ENCODE measurements at regions not wholly inside any gene's neighbourhood (a gene's known extent, or its start where the extent isn't known, plus 50 kb on each side); places are given as distances from the start of the nearest gene placed in this dataset.

DNA sequence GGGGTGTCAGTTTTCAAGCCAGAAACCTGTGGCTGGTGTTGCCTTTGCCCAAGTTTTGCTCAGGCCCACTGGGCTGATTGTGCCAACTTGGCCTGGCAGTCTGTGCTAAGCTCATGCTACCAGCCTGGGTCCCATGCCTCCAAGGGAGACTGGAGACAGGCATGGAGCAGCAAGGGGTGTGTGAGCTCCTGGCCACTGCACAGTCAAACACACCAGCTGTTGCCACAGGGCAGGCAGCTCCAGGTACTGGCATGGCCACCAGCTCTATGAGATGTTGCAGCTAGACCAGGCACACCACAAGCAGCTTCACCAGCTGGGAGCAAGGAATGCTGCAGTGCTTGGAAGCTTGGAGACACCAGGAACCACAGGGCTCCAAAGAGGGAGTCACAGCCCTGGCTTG lies 638.8 kb downstream of the PLOD2 start:
- Mint-ChIP-seq H3K4me1 (ENCODE audit: low read depth) (no peaks in the 10 kb centered on the region), H3K27ac (no peak overlapping the region), H3K36me3 (ENCODE audit: low read depth) (no peaks in the 10 kb centered on the region), H3K9me3 (no peaks in the 10 kb centered on the region), H3K4me3 (no peak overlapping the region), H3K27me3 (ENCODE audit: insufficient read depth) (no peaks in the 10 kb centered on the region)
- intact Hi-C loops (cut with micrococcal nuclease) = no loop called here
- DNase-seq (ENCODE audit: low spot score) = no peak

DNA sequence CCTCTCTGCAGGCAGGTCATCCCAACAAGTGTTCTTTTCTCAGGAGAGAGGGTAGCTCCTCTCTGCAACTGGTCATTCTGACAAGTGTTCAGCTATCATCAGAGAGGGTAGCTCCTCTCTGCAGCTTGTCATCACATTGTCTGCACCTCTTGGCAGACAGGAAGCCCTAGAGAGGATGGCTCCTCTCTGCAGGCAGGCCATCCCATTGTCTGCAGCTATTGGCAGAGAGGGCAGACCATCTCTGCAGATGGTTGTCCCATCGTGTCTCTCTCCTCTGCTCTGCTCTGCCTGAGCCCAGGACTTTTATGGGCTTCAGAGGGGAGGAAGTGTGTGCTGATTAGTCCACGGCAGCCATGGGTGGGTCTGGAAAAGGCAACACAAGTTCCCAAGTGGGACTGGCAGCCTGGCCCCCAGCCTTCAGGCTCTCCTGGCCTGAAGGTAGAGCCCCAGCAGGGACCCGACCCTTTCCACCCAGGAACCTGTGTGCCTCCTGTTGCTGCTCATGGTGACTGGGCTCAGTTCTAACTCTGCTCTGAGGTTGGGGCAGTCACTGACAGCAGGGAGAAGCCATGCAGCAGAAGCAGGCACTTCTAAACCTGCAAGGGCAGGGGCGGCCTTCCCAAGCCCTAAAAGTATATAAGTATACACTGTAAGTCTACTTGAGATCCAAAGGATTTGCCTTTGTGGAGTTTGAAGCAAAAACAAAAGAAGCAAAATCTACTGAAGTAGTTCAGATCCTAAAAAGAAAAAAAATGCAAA lies 637.9 kb downstream of the PLOD2 start:
- H3K36me3 Mint-ChIP-seq (ENCODE audit: low read depth) = no peaks in the 10 kb centered on the region
- H3K4me3 Mint-ChIP-seq = no peak overlapping the region
- DNase-seq (ENCODE audit: low spot score) = no peak
- no peak overlapping the region for H3K27ac Mint-ChIP-seq
- H3K27me3 Mint-ChIP-seq (ENCODE audit: insufficient read depth) = no peaks in the 10 kb centered on the region
- H3K4me1 Mint-ChIP-seq (ENCODE audit: low read depth) = no peaks in the 10 kb centered on the region
- H3K9me3 Mint-ChIP-seq = no peaks in the 10 kb centered on the region
- intact Hi-C loops (cut with micrococcal nuclease) = no loop called here

DNA sequence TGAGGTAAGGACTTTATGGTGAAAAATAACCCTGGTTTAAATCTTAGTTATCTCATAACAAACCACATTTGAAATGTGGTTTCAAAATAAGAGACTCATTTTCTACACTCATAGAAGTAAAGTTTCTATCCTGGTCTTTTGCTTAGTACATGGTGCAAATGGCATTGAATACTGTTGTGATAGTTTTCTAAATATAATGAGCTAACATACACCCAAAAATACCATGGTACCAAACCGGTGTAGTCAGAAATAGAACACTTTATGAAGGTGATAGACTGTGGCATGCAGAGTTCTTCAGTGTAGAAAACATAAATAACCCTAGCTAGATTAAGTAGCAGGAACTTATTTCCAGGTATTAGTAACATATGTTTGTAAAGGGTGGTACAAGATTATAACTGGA lies 629.4 kb downstream of the PLOD2 start:
- intact Hi-C loops (cut with micrococcal nuclease) = no loop called here

DNA sequence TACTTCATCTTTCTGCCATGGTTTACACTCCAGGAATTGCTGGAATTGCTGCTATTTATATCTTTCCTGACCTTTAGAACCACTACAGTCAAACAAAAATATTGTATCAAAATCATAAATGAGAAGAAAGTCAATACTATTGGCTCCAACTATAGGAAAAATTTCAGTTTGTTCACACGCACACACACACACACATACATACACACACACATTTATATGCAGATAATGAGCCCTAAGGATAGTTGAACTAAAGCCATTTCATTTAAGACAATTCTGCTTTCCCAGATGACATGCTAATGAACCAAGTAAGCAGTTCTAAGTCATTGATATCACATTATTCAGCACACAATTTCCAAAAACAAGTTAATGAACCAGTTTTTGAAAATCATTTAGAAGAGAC lies 627.3 kb downstream of the PLOD2 start:
- H3K27me3 Mint-ChIP-seq (ENCODE audit: insufficient read depth) = no peaks in the 10 kb centered on the region
- intact Hi-C loops (cut with micrococcal nuclease) = no loop called here
- H3K27ac Mint-ChIP-seq = no peak overlapping the region
- H3K4me1 Mint-ChIP-seq (ENCODE audit: low read depth) = no peaks in the 10 kb centered on the region
- no peaks in the 10 kb centered on the region for H3K9me3 Mint-ChIP-seq
- no peak overlapping the region for H3K4me3 Mint-ChIP-seq
- H3K36me3 Mint-ChIP-seq (ENCODE audit: low read depth) = no peaks in the 10 kb centered on the region
- no peak for DNase-seq (ENCODE audit: low spot score)

More for the DNA sequence above, 629.4 kb downstream of the PLOD2 start:
- H3K27ac Mint-ChIP-seq = no peak overlapping the region
- no peaks in the 10 kb centered on the region for H3K27me3 Mint-ChIP-seq (ENCODE audit: insufficient read depth)
- no peak overlapping the region for H3K4me3 Mint-ChIP-seq
- H3K36me3 Mint-ChIP-seq (ENCODE audit: low read depth) = no peaks in the 10 kb centered on the region
- no peaks in the 10 kb centered on the region for H3K9me3 Mint-ChIP-seq
- DNase-seq (ENCODE audit: low spot score) = no peak
- H3K4me1 Mint-ChIP-seq (ENCODE audit: low read depth) = no peaks in the 10 kb centered on the region

DNA sequence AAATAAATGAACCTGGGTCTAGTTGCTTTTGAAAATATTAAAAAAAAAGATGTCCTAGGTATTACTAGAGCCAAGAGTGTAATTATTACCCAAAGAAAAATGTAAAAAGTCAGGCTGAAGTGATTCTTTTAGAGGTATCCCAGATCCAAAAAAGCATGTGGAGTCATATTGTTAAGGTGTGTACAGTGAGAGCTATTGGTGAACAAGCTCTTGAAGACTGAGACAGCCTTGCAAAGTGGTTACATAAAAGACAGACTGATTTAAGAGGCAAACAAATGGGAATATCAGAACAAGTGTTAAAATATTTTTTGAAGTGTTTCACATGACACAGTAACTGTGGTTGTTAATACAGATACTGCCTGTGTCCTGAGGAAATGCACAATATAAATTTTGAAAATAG lies 624.5 kb downstream of the PLOD2 start:
- intact Hi-C loops (cut with micrococcal nuclease) = no loop called here
- Mint-ChIP-seq H3K4me1 (ENCODE audit: low read depth) (no peaks in the 10 kb centered on the region), H3K9me3 (peaks cover 3% of the 10 kb centered on the region), H3K4me3 (no peak overlapping the region), H3K27ac (no peak overlapping the region), H3K36me3 (ENCODE audit: low read depth) (no peaks in the 10 kb centered on the region), H3K27me3 (ENCODE audit: insufficient read depth) (no peaks in the 10 kb centered on the region)
- DNase-seq (ENCODE audit: low spot score) = no peak

DNA sequence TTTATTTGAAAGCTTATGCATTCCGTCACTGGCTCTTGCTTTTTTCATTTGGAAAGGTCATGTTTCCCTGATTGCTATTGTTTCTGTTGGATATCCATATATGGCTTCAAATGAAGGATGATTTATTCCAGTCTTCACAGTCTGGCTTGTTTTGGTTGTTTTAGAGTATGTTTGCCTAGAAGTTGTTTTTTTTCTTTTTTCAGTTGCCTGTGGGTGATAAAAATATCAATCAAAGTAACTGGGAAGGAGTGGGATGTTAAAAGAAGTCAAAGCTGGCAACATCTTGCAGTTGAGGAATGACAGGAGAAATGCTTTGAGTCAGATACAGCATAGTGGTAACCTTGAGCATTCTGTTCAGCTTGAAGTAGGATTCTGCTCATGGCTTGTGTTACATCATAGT lies 610.5 kb downstream of the PLOD2 start:
- Mint-ChIP-seq H3K9me3 (peaks cover 9% of the 10 kb centered on the region), H3K36me3 (ENCODE audit: low read depth) (no peaks in the 10 kb centered on the region), H3K27me3 (ENCODE audit: insufficient read depth) (no peaks in the 10 kb centered on the region), H3K27ac (no peak overlapping the region), H3K4me1 (ENCODE audit: low read depth) (no peaks in the 10 kb centered on the region), H3K4me3 (no peak overlapping the region)
- intact Hi-C loops (cut with micrococcal nuclease) = no loop called here
- no peak for DNase-seq (ENCODE audit: low spot score)

DNA sequence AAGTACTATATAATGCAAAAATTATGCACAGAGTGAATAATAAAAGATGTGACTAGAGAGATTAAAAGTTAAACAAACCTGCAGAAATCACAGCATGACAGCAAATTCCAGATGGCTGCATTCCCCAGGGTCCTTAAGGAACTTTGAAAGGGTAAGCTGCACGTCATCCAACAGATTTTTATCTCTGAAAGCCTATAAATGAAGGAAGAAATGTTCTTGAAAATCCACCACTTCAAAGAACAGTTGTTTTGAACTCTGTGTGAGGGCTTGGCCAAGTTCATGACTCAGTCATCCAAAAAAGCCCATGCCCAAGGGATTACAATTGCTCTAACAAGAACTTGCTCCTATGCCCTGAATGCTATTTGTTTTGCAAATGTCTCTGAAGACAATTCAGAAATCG lies 603.6 kb downstream of the PLOD2 start:
- Mint-ChIP-seq H3K36me3 (ENCODE audit: low read depth) (no peaks in the 10 kb centered on the region), H3K27me3 (ENCODE audit: insufficient read depth) (no peaks in the 10 kb centered on the region), H3K9me3 (peaks cover 12% of the 10 kb centered on the region), H3K4me3 (no peak overlapping the region), H3K27ac (no peak overlapping the region), H3K4me1 (ENCODE audit: low read depth) (no peaks in the 10 kb centered on the region)
- DNase-seq (ENCODE audit: low spot score) = no peak
- intact Hi-C loops (cut with micrococcal nuclease) = no loop called here

DNA sequence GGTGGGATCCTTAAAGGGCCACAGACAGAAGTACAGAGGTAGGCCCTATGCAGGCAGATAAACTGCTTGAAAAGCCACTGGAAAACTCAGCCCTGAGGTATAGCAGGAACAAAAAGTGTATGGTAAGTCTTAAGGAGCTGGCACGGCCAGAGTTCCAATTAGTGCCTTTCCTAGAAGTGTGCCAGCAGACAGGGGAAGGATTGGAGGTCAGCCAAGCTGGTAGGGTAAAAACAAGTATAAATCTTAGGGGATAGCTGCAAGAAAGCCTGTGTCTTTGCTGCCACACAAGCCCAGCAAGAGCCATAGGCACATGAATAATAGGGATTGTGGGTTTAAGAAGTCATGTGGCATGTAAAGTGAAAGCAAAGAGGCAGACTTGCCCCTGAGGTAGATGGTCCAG lies 582.5 kb downstream of the PLOD2 start:
- peaks cover 4% of the 10 kb centered on the region for H3K9me3 Mint-ChIP-seq
- no peak for DNase-seq (ENCODE audit: low spot score)
- H3K4me3 Mint-ChIP-seq = no peak overlapping the region
- intact Hi-C loops (cut with micrococcal nuclease) = no loop called here
- H3K27me3 Mint-ChIP-seq (ENCODE audit: insufficient read depth) = no peaks in the 10 kb centered on the region
- no peaks in the 10 kb centered on the region for H3K4me1 Mint-ChIP-seq (ENCODE audit: low read depth)
- H3K27ac Mint-ChIP-seq = no peak overlapping the region
- H3K36me3 Mint-ChIP-seq (ENCODE audit: low read depth) = no peaks in the 10 kb centered on the region

DNA sequence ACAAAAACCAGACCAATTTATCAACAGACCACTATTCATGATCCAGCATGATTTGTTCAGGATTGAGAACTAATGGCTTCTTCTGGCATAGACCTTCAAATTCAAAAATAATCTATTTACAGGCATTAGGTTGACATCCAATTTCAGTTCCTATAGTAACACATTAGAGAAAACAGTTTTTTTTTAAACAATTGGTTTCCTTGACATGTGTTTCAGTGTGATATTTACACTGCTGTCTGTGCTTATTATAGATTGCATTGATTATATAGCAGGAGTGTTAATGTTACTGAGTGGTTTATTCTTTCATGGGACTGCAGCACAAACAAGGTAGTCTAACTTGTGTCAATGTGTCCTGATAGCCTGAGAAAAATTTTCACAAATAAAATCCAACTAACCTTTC lies 579.3 kb downstream of the PLOD2 start:
- DNase-seq (ENCODE audit: low spot score) = no peak
- Mint-ChIP-seq H3K36me3 (ENCODE audit: low read depth) (no peaks in the 10 kb centered on the region), H3K27me3 (ENCODE audit: insufficient read depth) (no peaks in the 10 kb centered on the region), H3K4me1 (ENCODE audit: low read depth) (no peaks in the 10 kb centered on the region), H3K27ac (no peak overlapping the region), H3K9me3 (peaks cover 4% of the 10 kb centered on the region), H3K4me3 (no peak overlapping the region)
- intact Hi-C loops (cut with micrococcal nuclease) = no loop called here

DNA sequence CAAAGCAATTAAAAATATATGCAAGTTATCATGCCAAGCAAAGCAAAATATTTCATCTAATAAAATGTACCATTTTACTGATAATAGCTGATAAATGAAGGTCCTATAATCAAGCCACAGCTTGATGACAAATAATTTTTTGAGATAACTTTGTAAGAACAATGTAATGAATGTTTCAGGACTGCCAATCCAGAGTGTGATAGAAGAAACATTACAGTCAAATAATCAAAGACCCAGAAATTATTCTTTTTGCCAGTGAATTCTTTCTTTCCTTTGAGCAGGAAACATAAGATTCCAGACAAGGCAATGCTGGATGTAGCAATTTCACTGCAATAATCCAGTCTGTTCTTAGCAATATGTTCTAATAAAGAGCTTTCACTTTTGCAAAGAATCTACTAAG lies 556.1 kb downstream of the PLOD2 start:
- no peaks in the 10 kb centered on the region for H3K36me3 Mint-ChIP-seq (ENCODE audit: low read depth)
- no peaks in the 10 kb centered on the region for H3K9me3 Mint-ChIP-seq
- H3K4me1 Mint-ChIP-seq (ENCODE audit: low read depth) = no peaks in the 10 kb centered on the region
- intact Hi-C loops (cut with micrococcal nuclease) = no loop called here
- H3K27me3 Mint-ChIP-seq (ENCODE audit: insufficient read depth) = no peaks in the 10 kb centered on the region
- DNase-seq (ENCODE audit: low spot score) = no peak
- H3K27ac Mint-ChIP-seq = no peak overlapping the region
- no peak overlapping the region for H3K4me3 Mint-ChIP-seq

DNA sequence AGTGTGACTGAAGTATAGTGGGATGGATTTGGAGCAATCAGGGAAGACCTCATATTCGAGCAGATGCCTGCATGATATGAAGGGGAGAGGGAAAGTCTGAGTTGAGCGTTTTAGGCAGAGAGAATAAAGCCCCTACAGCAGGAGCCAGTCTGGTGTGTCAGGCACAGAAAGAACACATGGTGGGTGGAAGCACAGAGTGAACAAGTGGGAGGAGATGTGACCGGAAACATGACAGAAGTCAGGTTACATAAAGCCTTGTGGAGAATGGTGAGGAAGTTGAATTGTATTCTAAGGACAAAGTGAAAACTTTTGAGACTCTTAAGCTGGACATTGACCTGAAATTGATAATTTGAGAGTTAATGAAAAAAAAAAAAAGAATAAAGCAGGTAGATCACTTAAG lies 541.0 kb downstream of the PLOD2 start:
- no peak overlapping the region for H3K27ac Mint-ChIP-seq
- no peaks in the 10 kb centered on the region for H3K36me3 Mint-ChIP-seq (ENCODE audit: low read depth)
- no peaks in the 10 kb centered on the region for H3K4me1 Mint-ChIP-seq (ENCODE audit: low read depth)

DNA sequence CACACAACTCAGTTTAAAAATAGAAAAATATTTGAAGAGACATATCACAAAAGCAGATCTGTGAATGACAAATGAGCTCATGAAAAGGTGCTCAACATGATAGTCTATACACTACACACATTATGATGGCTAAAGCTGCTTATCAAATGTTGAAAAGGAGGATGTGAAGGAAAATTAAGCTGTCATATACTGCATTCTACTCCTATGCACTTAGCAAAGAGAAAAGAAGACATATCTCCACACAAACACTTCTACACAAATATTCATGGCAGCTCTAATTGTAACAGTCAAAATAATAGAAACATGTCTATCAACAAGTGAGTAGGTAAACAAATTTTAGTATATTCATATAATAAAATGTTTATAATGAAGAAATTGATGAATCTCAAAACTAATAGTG lies 540.5 kb downstream of the PLOD2 start:
- H3K9me3 Mint-ChIP-seq = no peaks in the 10 kb centered on the region
- no peak overlapping the region for H3K4me3 Mint-ChIP-seq
- H3K27ac Mint-ChIP-seq = no peak overlapping the region
- no peaks in the 10 kb centered on the region for H3K36me3 Mint-ChIP-seq (ENCODE audit: low read depth)
- H3K4me1 Mint-ChIP-seq (ENCODE audit: low read depth) = no peaks in the 10 kb centered on the region
- H3K27me3 Mint-ChIP-seq (ENCODE audit: insufficient read depth) = no peaks in the 10 kb centered on the region
- no peak for DNase-seq (ENCODE audit: low spot score)
- intact Hi-C loops (cut with micrococcal nuclease) = no loop called here

More for the DNA sequence above, 541.0 kb downstream of the PLOD2 start:
- Mint-ChIP-seq H3K4me3 (no peak overlapping the region), H3K27me3 (ENCODE audit: insufficient read depth) (no peaks in the 10 kb centered on the region), H3K9me3 (no peaks in the 10 kb centered on the region)
- no peak for DNase-seq (ENCODE audit: low spot score)
- intact Hi-C loops (cut with micrococcal nuclease) = no loop called here

DNA sequence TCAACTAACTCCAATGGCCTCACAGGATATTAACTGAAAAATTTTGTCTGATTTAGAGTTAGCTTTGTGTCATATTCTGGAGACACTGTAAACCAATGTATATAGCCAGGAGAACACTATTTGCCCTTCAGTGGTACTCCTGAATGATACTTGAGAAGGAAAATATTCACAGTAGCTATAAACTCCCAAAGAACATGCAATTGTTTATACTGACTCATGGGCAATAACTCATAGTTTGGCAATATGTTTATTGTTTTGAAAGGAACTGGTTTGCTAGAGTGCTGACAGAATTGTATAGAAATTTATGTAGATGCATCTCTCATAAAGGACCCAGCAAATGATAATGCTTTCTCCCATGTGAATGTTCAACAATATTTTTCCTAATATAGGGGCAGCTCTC lies 537.6 kb downstream of the PLOD2 start:
- Mint-ChIP-seq H3K4me1 (ENCODE audit: low read depth) (no peaks in the 10 kb centered on the region), H3K27ac (no peak overlapping the region)
- intact Hi-C loops (cut with micrococcal nuclease) = no loop called here

DNA sequence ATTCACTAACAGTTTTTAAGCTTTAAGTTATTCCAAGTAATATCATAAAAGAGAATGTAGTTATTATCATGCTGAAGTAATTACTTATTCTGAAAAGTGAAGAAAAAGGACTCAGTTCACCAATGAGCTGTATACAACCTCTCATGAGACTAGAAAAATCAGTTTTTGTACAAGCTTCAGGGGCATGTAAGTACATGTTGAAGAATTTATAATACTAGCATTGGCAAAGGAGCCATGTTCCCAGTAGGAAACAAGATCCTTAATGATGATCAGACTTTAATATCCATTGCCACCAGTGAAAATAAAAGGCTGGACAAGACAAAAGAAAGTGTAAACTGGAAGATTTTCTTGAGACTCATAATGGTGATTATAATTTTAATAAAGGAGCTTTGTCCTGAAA lies 532.8 kb downstream of the PLOD2 start:
- no peak for DNase-seq (ENCODE audit: low spot score)
- Mint-ChIP-seq H3K4me3 (no peak overlapping the region), H3K27me3 (ENCODE audit: insufficient read depth) (no peaks in the 10 kb centered on the region), H3K36me3 (ENCODE audit: low read depth) (no peaks in the 10 kb centered on the region), H3K4me1 (ENCODE audit: low read depth) (no peaks in the 10 kb centered on the region), H3K27ac (no peak overlapping the region), H3K9me3 (peaks cover 25% of the 10 kb centered on the region)
- intact Hi-C loops (cut with micrococcal nuclease) = no loop called here

More for the DNA sequence above, 537.6 kb downstream of the PLOD2 start:
- no peak overlapping the region for H3K4me3 Mint-ChIP-seq
- no peaks in the 10 kb centered on the region for H3K36me3 Mint-ChIP-seq (ENCODE audit: low read depth)
- DNase-seq (ENCODE audit: low spot score) = no peak
- no peaks in the 10 kb centered on the region for H3K27me3 Mint-ChIP-seq (ENCODE audit: insufficient read depth)
- H3K9me3 Mint-ChIP-seq = peaks cover 6% of the 10 kb centered on the region
